ENCODE measurements at regions not wholly inside any gene's neighbourhood (a gene's known extent, or its start where the extent isn't known, plus 50 kb on each side); places are given as distances from the start of the nearest gene placed in this dataset.

- no peak for TF ChIP-seq TOX (CRISPR knock-in tag; IDR thresholded peaks at IDR 0.05; ENCODE audit: borderline replicate concordance)
- TF ChIP-seq ESRRG (CRISPR knock-in tag; IDR thresholded peaks at IDR 0.05) = no peak
- TF ChIP-seq ZNF565 (CRISPR knock-in tag; conservative IDR thresholded peaks at IDR 0.05; ENCODE audit: low read depth) = no peak
- TF ChIP-seq OSR1 (CRISPR knock-in tag; IDR thresholded peaks at IDR 0.05) = no peak
- TF ChIP-seq, protein P1, sequence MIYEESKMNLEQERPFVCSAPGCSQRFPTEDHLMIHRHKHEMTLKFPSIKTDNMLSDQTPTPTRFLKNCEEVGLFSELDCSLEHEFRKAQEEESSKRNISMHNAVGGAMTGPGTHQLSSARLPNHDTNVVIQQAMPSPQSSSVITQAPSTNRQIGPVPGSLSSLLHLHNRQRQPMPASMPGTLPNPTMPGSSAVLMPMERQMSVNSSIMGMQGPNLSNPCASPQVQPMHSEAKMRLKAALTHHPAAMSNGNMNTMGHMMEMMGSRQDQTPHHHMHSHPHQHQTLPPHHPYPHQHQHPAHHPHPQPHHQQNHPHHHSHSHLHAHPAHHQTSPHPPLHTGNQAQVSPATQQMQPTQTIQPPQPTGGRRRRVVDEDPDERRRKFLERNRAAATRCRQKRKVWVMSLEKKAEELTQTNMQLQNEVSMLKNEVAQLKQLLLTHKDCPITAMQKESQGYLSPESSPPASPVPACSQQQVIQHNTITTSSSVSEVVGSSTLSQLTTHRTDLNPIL (CRISPR knock-in tag; IDR thresholded peaks at IDR 0.05; ENCODE audit: low read depth) = no peak
- TF ChIP-seq ZFP3 (CRISPR knock-in tag; IDR thresholded peaks at IDR 0.05) = no peak
- no peak for TF ChIP-seq SNAI2 (CRISPR knock-in tag; IDR thresholded peaks at IDR 0.05)
- no peak for TF ChIP-seq ZNF70 (CRISPR knock-in tag; IDR thresholded peaks at IDR 0.05)
- TF ChIP-seq ARNTL (CRISPR knock-in tag; IDR thresholded peaks at IDR 0.05; ENCODE audit: borderline replicate concordance, low read depth) = no peak
- TF ChIP-seq, protein P2, sequence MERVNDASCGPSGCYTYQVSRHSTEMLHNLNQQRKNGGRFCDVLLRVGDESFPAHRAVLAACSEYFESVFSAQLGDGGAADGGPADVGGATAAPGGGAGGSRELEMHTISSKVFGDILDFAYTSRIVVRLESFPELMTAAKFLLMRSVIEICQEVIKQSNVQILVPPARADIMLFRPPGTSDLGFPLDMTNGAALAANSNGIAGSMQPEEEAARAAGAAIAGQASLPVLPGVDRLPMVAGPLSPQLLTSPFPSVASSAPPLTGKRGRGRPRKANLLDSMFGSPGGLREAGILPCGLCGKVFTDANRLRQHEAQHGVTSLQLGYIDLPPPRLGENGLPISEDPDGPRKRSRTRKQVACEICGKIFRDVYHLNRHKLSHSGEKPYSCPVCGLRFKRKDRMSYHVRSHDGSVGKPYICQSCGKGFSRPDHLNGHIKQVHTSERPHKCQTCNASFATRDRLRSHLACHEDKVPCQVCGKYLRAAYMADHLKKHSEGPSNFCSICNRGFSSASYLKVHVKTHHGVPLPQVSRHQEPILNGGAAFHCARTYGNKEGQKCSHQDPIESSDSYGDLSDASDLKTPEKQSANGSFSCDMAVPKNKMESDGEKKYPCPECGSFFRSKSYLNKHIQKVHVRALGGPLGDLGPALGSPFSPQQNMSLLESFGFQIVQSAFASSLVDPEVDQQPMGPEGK (CRISPR knock-in tag; IDR thresholded peaks at IDR 0.05; ENCODE audit: borderline replicate concordance) = no peak
- no peak for TF ChIP-seq BACH2 (CRISPR knock-in tag; IDR thresholded peaks at IDR 0.05; ENCODE audit: borderline replicate concordance)
- no peak for TF ChIP-seq CSDC2 (CRISPR knock-in tag; IDR thresholded peaks at IDR 0.05)
Observed at GRCh38 chr7:41774966-41775365, 72.1 kb upstream of the INHBA start.

Data from SK-N-SH treated with all-trans-retinoic acid at 6 μM for 48 hours (cell line).